Astrocyte of the spinal cord (primary cell): ENCODE measurements at regions not wholly inside any gene's neighbourhood (a gene's known extent, or its start where the extent isn't known, plus 50 kb on each side); places are given as distances from the start of the nearest gene placed in this dataset.

Experiments
- DNase-seq: peaks from one replicate; pipeline ENCODE4 v3.0.0; 2011; ENCODE audit warnings: low read depth, low spot score
- H3K4me3 ChIP-seq: 2 replicates; pipeline ENCODE4 v1.5.1; 2011; ENCODE audit warnings: low read depth, mild to moderate bottlenecking, low read length, moderate library complexity
- in situ Hi-C: cut with HindIII; loops from 2 replicates; pipeline ENCODE4 v1.10.0; 2017; ENCODE audit warnings: low sequenced_read_pairs
- TF ChIP-seq, protein P1 (sequence below): IDR thresholded peaks from 2 replicates; pipeline ENCODE4 v1.5.1; 2012; ENCODE audit warnings: low read depth, mild to moderate bottlenecking, low read length, inconsistent platforms

DNA sequence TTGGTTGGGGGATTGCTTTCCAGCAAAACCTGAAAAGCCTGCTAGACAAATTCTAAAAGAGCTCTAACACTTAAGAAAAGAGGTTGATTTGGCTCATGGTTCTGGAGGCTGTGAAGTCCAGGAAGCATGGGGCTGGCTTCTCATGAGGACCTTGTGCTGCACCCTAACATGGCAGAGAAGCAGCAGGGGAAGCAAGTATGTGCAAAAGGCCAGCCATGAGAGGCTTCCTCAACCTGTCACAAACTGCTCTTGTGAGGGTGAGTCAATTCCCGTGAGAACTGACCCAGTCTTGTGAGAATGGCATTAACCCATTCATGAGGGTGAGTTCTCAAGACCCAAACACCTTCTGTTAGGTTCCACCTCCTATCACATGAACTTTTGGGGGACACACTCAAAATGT, 54.3 kb upstream of the IGFBP3 start:
- TF ChIP-seq, protein P1, sequence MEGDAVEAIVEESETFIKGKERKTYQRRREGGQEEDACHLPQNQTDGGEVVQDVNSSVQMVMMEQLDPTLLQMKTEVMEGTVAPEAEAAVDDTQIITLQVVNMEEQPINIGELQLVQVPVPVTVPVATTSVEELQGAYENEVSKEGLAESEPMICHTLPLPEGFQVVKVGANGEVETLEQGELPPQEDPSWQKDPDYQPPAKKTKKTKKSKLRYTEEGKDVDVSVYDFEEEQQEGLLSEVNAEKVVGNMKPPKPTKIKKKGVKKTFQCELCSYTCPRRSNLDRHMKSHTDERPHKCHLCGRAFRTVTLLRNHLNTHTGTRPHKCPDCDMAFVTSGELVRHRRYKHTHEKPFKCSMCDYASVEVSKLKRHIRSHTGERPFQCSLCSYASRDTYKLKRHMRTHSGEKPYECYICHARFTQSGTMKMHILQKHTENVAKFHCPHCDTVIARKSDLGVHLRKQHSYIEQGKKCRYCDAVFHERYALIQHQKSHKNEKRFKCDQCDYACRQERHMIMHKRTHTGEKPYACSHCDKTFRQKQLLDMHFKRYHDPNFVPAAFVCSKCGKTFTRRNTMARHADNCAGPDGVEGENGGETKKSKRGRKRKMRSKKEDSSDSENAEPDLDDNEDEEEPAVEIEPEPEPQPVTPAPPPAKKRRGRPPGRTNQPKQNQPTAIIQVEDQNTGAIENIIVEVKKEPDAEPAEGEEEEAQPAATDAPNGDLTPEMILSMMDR = no peak
- no peak overlapping the region for H3K4me3 ChIP-seq
- in situ Hi-C loops = no loop called here
- DNase-seq = no peak

DNA sequence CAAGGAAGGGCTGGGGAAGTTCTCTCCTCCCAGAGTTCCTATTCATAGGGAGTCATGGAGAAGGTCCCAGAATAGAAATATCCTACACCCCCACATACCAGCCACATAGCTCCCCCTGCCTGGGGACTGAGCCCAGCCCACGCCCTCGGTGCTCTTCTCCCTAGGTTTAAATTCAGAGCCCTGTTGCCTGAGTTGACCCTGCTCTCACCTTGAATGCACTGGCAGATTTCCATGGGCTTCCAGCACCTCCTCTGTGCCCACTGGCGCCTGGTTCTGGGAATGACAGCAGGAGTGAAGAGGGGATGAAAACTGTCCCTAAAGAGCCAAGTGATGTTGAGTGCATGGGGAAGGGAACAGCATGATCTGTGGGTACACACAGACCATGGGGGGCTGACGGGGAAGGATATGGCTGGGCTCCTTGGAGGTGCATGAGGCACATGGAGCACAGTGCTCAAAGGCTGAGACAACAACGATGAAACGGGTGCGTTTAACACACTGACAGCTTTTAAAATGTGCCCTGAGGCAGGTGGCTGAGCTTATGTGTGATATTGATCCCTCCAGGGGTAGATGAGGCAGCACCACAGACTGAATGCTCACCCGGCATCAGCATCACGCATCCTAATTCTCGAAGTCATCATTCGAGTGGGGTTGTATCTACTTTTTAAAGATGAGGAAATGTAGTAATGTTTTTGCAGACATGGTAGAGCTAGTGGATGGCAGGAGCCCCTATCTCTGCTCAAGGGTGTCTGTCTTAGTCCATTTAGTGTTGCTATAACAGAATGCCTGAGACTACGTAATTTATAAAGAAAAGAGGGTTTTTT, 53.7 kb upstream of the IGFBP3 start:
- no peak for DNase-seq
- TF ChIP-seq, protein P1 = no peak
- H3K4me3 ChIP-seq = no peak overlapping the region
- in situ Hi-C loops = no loop called here

DNA sequence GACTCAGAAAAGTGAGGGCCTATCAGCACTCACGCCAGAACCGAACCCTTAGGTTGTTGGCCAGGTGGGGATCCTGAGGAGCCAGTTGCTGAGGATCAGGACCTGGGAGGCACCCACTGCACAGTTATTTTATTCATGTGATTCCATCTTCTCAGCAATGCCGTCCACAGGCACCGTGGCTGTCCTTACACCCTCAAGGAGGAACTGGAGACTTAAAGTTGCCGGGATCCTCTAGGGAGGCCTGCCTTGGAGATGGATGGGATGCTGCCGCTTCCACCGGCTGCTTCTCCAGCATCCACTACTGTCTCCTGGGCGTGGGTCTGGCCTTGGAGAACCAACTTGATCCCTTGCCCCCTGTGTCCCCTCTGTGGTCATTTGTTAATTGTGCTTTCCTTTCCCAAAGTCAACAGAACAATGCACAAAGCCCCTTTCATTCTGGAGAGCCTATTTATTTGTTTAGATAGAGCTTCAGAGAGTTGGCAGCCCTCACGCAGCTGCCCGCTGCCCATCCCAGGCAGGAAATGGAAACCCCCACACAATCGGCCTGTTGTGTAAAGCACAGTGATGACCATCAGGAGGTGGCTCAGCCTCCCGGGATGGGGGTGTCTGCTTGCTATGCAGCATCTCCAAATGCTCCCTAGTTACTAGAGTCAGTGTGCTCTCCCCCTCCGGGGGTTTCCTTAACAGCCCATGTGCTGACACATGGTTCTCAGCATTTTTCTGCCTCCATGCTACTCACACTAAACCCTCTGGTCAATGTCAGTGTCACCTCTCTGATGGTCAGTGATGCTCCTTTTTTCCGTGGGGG, 52.9 kb upstream of the IGFBP3 start:
- TF ChIP-seq, protein P1 = no peak
- in situ Hi-C loops = no loop called here
- no peak overlapping the region for H3K4me3 ChIP-seq
- DNase-seq = peak; percentile 32

DNA sequence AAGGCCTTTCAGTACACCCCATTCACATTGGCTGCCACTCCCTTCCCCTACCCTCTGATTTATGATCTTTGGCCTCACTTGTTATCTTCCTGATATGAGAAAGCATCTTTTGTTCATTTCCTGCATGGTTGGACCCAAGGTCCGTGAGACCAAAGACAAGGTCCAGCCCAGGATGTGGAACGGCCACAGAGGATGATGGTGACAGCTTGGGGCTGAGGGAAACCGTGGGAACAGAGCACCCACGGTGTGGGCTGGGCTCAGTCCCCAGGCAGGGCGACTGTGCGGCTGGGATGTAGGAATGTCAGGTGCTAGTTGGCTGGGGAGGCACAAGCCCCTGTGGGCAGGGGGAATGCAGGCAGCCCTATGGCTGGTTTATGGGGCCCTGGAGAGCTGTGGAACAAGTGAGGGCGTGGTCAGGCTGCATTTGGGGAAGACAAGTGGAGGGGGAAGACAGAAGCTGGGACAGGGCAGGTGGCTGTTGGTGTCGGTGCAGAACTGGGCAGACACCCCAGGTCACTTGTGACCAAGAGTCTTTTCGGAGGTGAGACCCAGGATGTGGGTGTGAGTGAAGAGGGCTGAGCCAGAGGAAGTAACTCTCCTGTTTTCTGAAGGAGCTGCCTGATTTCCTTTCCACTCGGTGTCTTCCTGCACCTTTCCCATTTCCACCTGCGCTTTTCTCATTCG, 51.7 kb upstream of the IGFBP3 start:
- TF ChIP-seq, protein P1 = no peak
- DNase-seq = no peak
- H3K4me3 ChIP-seq = no peak overlapping the region
- in situ Hi-C loops = no loop called here

DNA sequence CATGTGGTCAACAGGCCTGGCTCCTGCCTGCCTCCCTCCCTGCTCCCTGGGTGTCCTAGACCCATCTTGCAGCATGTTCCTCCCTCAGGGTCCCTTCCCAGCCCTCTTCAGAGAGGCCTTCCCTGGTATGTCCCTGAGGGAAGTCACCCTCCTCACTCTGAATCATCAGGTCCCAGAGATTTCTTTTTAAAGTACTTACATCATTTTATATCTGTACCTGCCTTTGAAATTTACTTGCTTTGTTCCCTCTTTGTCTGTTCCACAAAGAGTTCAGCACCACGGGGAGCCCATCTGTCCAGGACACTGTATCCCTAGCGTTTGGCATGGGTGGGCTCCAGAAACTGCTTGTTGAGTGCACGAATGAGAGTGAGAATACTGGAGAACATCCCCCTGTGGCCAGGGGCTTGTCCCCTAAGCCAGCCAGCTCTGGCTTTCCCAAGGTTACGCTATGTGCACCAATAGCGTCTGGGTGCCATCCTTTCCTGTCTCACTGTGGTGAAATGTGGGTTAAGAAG, 50.6 kb upstream of the IGFBP3 start:
- H3K4me3 ChIP-seq = no peak overlapping the region
- TF ChIP-seq, protein P1 = no peak
- in situ Hi-C loops = no loop called here
- DNase-seq = no peak

DNA sequence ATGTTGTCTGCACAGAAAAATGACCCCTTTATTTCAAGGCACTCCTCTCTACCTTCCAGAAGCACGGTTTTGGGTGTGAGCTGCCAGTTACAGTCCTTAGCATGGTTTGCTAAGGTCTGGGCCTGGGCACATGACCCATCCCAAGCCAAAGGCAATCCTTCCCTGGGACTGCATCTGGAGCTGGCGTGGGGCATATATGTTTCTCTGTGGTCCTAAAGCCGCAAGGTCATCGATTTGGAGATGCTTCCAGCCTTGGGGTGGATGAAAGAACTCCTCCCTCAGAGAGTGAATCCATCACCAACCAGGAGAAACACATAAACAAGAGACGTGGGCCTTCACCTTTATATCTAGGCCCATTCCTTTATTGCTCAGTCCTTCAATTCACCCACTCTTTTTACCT, 50.1 kb upstream of the IGFBP3 start:
- in situ Hi-C loops = no loop called here
- DNase-seq = no peak
- TF ChIP-seq, protein P1 = no peak
- H3K4me3 ChIP-seq = no peak overlapping the region
